Transverse colon (tissue), 4 donors: ENCODE measurements at regions not wholly inside any gene's neighbourhood (a gene's known extent, or its start where the extent isn't known, plus 50 kb on each side); places are given as distances from the start of the nearest gene placed in this dataset.

Source experiments
- DNase-seq: peaks from one replicate; pipeline ENCODE4 v3.0.0-alpha.2; 2019
- H3K27ac ChIP-seq, 4 donors: fragments of 200-600 bp; sonication (generic); 2 replicates each; pipeline ENCODE4 v1.5.1; 2016 to 2018; ENCODE audit warnings: inconsistent platforms in 4 of 4
- H3K27me3 ChIP-seq: fragments of 200-600 bp; sonication (generic); 2 replicates; pipeline ENCODE4 v1.5.1; 2017; ENCODE audit warnings: inconsistent platforms
- H3K36me3 ChIP-seq, 4 donors: fragments of 200-600 bp; sonication (generic); 2 replicates each; pipeline ENCODE4 v1.5.1; 2017 to 2019; ENCODE audit warnings: inconsistent platforms in 4 of 4
- H3K4me1 ChIP-seq, 4 donors: fragments of 200-600 bp; sonication (generic); 2 replicates each; pipeline ENCODE4 v1.5.1; 2017 to 2020; ENCODE audit warnings: inconsistent platforms in 4 of 4
- H3K4me3 ChIP-seq, 4 donors: fragments of 200-600 bp; sonication (generic); 1 replicate in 1 of 4; 2 replicates in 3 of 4; pipeline versions ENCODE4 v1.5.1 to v1.6.1; 2017 to 2019; ENCODE audit warnings: inconsistent platforms in 4 of 4
- H3K9me3 ChIP-seq, 2 donors: fragments of 200-600 bp; sonication (generic); 2 replicates each; pipeline ENCODE4 v1.5.1; 2017 to 2019; ENCODE audit warnings: inconsistent platforms in 2 of 2
- EP300 ChIP-seq: sonication (generic); formaldehyde crosslinking; IDR thresholded peaks from one replicate; pipeline ENCODE4 v1.6.1; 2017; ENCODE audit warnings: antibody characterized with exemption, low read depth
- POLR2A ChIP-seq: fragments of 450-650 bp; IDR thresholded peaks from one replicate; pipeline ENCODE4 v1.6.1; 2016; ENCODE audit warnings: antibody characterized with exemption, mild to moderate bottlenecking, moderate library complexity
- POLR2AphosphoS5 ChIP-seq, 3 donors: sonication (generic); formaldehyde crosslinking; IDR thresholded peaks; one replicate each; pipeline ENCODE4 v1.6.1; 2016; ENCODE audit warnings: antibody characterized with exemption in 3 of 3
- WGBS, 2 donors: methylation state at CpG; one replicate each; pipeline ENCODE4 v1.1.5; 2018; ENCODE audit warnings: low coverage in 1 of 2; 5-methylcytosine and 5-hydroxymethylcytosine counted together
- in situ Hi-C, 4 donors: fragments of 200-750 bp; cut with MboI; loops; one replicate each; pipeline versions ENCODE4 v1.15.0 to v1.15.1; 2017; ENCODE audit warnings: low sequenced_read_pairs in 3 of 4, low pct_ligation_motif_present in 1 of 4, low pct_unique_long_range_greater_than_20kb in 1 of 4
- intact Hi-C: fragments of 100-400 bp; cut with DNase I; formaldehyde crosslinking; loops from one replicate; pipeline ENCODE4 v1.15.1; 2023; ENCODE audit warnings: low total_unique reads
- TF ChIP-seq, protein P1 (sequence below), 5 experiments: fragments of 200-600 bp in 3 of 5; fragments of 450-650 bp in 2 of 5; sonication (generic) in 3 of 5; IDR thresholded peaks; 1 replicate in 2 of 5; 2 replicates in 3 of 5; pipeline ENCODE4 v1.5.1; 2016 to 2017; ENCODE audit warnings: antibody characterized with exemption in 5 of 5, inconsistent platforms in 3 of 5, mild to moderate bottlenecking in 2 of 5, moderate library complexity in 1 of 5

DNA sequence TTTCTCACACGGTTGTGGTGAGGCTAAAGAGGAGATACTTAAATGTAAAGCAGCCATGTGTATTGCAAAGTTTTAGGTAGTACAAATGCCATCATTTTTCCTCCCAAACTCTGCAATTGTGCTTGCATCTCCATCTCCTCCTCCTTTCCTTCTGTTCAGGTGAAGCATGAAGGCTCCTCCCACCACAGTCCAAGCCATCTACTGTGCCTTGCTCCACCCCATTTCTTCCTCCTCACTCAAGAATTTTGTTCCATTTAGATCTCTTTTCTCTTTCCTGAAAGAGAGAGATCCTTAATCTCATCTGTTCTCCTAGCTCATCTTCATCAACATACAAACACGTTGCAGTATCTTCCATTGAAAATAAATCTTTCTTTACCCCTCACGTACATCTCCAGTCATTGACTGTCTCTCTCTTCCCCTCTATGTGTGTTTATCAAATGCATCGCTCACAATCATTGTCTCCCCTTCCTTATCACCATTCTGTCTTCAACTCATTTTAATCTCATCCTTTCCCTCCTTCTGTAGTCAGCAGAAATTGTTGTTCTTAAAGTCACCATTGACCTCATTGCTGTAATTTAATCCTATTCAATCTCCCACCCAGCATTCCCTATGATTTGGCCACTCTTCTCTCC, 392.1 kb downstream of the RAD51AP2 start:
- Histone ChIP-seq H3K4me1 (no peaks in the 10 kb centered on the region), H3K36me3 (no peaks in the 10 kb centered on the region), H3K27me3 (no peaks in the 10 kb centered on the region), H3K4me3 (no peak overlapping the region), H3K27ac (no peak overlapping the region), H3K9me3 (no peaks in the 10 kb centered on the region)
- DNase-seq = no peak
- TF ChIP-seq, protein P1, sequence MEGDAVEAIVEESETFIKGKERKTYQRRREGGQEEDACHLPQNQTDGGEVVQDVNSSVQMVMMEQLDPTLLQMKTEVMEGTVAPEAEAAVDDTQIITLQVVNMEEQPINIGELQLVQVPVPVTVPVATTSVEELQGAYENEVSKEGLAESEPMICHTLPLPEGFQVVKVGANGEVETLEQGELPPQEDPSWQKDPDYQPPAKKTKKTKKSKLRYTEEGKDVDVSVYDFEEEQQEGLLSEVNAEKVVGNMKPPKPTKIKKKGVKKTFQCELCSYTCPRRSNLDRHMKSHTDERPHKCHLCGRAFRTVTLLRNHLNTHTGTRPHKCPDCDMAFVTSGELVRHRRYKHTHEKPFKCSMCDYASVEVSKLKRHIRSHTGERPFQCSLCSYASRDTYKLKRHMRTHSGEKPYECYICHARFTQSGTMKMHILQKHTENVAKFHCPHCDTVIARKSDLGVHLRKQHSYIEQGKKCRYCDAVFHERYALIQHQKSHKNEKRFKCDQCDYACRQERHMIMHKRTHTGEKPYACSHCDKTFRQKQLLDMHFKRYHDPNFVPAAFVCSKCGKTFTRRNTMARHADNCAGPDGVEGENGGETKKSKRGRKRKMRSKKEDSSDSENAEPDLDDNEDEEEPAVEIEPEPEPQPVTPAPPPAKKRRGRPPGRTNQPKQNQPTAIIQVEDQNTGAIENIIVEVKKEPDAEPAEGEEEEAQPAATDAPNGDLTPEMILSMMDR (IDR thresholded peaks at IDR 0.05) = no peak
- no peak for TF ChIP-seq POLR2AphosphoS5 (IDR thresholded peaks at IDR 0.05)
- TF ChIP-seq POLR2A = no peak
- no peak for TF ChIP-seq EP300
- WGBS, 2 donors = 53 to 79% methylated on average over 4 of the region's 4 CpGs
- in situ Hi-C loops = no loop called here
- intact Hi-C loops = no loop called here

DNA sequence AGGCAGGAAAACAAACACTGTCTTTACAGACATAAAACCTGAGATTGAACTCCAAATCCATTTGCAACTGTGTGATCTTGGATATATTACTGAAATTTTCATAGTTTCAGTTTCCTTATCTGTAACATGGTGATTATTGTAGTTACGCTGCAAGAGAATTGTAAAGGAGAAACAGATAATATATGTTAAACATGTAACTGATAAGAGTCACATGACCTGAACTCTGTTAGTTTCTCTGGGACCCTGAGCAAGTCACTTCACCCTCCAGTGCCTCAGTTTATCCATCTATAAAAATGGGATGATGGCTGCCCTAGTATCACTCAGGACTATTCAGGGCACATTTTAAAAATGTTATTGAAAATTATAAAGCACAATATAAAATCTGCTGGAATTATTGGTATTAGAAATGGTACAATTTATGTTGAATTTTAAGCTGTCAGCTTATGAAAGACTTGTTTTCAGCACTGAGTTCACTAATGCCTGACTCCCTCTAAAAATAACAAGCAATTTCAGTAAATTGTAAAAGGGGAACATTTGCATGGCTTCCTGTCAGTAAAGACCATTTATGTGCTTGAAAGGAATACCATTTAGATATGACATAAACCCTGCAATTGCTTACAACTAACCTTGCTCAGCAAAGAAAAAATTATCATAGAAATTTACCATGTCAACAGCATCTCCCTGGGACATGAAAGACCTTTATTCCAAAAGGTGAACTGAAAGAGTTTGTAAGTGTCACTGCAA, 393.5 kb downstream of the RAD51AP2 start:
- intact Hi-C loops = no loop called here
- no peaks in the 10 kb centered on the region for H3K9me3 ChIP-seq
- no peak for DNase-seq
- H3K4me3 ChIP-seq = no peak overlapping the region
- TF ChIP-seq, protein P1 (IDR thresholded peaks at IDR 0.05) = no peak
- TF ChIP-seq POLR2AphosphoS5 (IDR thresholded peaks at IDR 0.05) = no peak
- no peak for TF ChIP-seq EP300
- no peak for TF ChIP-seq POLR2A
- no peaks in the 10 kb centered on the region for H3K4me1 ChIP-seq
- H3K27me3 ChIP-seq = no peaks in the 10 kb centered on the region
- in situ Hi-C loops = no loop called here
- no peaks in the 10 kb centered on the region for H3K36me3 ChIP-seq
- WGBS, 2 donors = 47 to 70% methylated on average over 1 of the region's 1 CpG
- H3K27ac ChIP-seq = no peak overlapping the region

GRCh38 chr2:17122887-17123501, 395.2 kb downstream of the RAD51AP2 start:
- WGBS, 2 donors = 60 to 69% methylated on average over 1 to 7 of the region's 7 CpGs
- in situ Hi-C loops (no loop called here), intact Hi-C loops (no loop called here)
- H3K4me1 ChIP-seq = no peaks in the 10 kb centered on the region
- H3K36me3 ChIP-seq = no peaks in the 10 kb centered on the region
- H3K27ac ChIP-seq = no peak overlapping the region
- H3K4me3 ChIP-seq = no peak overlapping the region
- H3K9me3 ChIP-seq = no peaks in the 10 kb centered on the region
- no peak for TF ChIP-seq EP300
- no peak for DNase-seq
- no peaks in the 10 kb centered on the region for H3K27me3 ChIP-seq

DNA sequence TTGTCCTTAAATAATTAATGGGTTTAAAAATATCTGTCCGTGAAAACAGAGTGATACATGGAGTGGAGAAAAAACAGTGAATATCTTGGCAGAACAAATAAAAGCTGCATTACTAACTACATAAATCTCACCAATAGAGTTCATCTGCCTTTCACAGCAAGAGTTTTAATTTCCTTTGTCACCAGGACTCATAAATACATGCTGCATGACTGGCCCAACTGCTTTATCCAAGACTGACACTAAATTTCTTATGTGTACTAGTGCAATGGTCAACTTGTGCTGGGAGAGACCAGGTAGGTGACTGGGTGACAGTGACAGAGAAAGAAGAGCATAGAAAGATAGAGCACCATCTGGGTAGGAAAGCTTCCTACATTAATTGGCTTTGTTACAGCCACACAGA, 402.8 kb downstream of the RAD51AP2 start:
- Histone ChIP-seq H3K36me3 (no peaks in the 10 kb centered on the region), H3K4me3 (no peak overlapping the region), H3K4me1 (no peaks in the 10 kb centered on the region), H3K9me3 (no peaks in the 10 kb centered on the region), H3K27ac (no peak overlapping the region), H3K27me3 (no peaks in the 10 kb centered on the region)
- intact Hi-C loops (no loop called here), in situ Hi-C loops (no loop called here)
- TF ChIP-seq POLR2AphosphoS5 (IDR thresholded peaks at IDR 0.05) (no peak), POLR2A (no peak)
- DNase-seq = no peak
- 53 to 75% methylated on average over 1 of the region's 1 CpG for WGBS, 2 donors

- no peak overlapping the region for H3K27ac ChIP-seq
- intact Hi-C loops = no loop called here
- no peaks in the 10 kb centered on the region for H3K27me3 ChIP-seq
- H3K9me3 ChIP-seq = no peaks in the 10 kb centered on the region
- H3K36me3 ChIP-seq = no peaks in the 10 kb centered on the region
- in situ Hi-C loops = no loop called here
- no peaks in the 10 kb centered on the region for H3K4me1 ChIP-seq
- TF ChIP-seq EP300 (no peak), POLR2AphosphoS5 (IDR thresholded peaks at IDR 0.05) (no peak), POLR2A (no peak)
- TF ChIP-seq, protein P1 (IDR thresholded peaks at IDR 0.05) = no peak
- WGBS, 2 donors = 18 to 40% methylated on average over 1 to 2 of the region's 2 CpGs
- no peak for DNase-seq
- H3K4me3 ChIP-seq = no peak overlapping the region
Observed at GRCh38 chr2:17115042-17115441, 403.2 kb downstream of the RAD51AP2 start.
